Left cardiac atrium (tissue), 4 donors: ENCODE measurements at regions not wholly inside any gene's neighbourhood (a gene's known extent, or its start where the extent isn't known, plus 50 kb on each side); places are given as distances from the start of the nearest gene placed in this dataset.
"Not testable (repeated sequence)": the region's sequence is repeated elsewhere in the genome, so short reads cannot be mapped to it uniquely, and the experiment has no call there.

ENCODE experiments used
- ATAC-seq, 2 donors: fragments of 200-7000 bp; cut with Tn5 transposase; one replicate each; pipeline ENCODE4 v1.9.1; 2020; ENCODE audit warnings: mild to moderate bottlenecking in 2 of 2, moderate library complexity in 2 of 2
- DNase-seq: peaks from one replicate; pipeline ENCODE4 v3.0.0-alpha.2; 2020
- intact Hi-C, 2 donors: fragments of 100-400 bp; cut with DNase I; formaldehyde crosslinking; loops; one replicate each; pipeline versions ENCODE4 v1.14.1 to v1.15.1; 2022 to 2023
- donor health status: DM: no; HTN: yes; CAD: no.
- donor health status: DM: no; HTN: yes; CAD: no; lungs with severe emphysema.
- donor health status: DM: yes; HTN: yes; CAD: no.
- donor health status: Dilated cardiomyopathy.

DNA sequence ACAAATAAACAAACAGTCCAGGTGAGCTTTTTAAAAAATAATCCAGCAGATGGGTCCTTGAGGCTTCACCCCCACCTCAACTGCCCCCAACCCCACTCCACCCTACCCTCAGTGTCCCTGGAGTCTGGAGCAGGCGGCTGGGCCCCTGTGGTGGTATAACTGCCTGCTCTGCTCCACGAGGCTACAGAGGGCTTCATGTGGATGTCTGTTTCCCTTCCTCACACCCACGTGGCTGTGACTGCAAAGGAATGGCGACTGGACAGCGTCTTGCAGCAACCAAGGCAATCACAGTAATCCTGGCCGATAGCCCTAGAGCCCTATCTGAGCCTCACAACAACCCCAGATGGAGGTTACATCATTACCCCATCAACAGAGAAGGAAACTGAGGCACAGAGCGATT lies 76.5 kb downstream of the SLC2A10 start:
- intact Hi-C loops = no loop called here
- ATAC-seq = no peak
- no peak for DNase-seq

DNA sequence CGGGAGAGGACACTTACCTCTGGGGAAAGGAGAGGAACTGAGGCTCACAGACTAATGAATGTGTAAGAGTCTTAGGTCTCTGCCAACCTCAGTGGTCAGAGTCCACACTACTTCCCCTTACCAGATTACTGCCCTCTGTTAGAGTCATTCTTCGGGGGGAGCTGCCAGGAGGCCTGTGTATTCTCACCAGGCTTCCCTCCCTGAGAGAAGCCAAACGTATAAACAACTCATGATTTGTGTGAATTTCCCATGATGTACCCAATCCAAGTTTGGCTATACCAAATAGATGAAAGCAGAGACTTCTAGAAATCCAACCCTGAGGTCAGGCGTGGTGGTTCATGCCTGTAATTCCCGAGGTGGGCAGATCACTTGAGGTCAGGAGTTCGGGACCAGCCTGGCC lies 77.1 kb downstream of the SLC2A10 start:
- DNase-seq (no peak), ATAC-seq (no peak)
- intact Hi-C loops = no loop called here

DNA sequence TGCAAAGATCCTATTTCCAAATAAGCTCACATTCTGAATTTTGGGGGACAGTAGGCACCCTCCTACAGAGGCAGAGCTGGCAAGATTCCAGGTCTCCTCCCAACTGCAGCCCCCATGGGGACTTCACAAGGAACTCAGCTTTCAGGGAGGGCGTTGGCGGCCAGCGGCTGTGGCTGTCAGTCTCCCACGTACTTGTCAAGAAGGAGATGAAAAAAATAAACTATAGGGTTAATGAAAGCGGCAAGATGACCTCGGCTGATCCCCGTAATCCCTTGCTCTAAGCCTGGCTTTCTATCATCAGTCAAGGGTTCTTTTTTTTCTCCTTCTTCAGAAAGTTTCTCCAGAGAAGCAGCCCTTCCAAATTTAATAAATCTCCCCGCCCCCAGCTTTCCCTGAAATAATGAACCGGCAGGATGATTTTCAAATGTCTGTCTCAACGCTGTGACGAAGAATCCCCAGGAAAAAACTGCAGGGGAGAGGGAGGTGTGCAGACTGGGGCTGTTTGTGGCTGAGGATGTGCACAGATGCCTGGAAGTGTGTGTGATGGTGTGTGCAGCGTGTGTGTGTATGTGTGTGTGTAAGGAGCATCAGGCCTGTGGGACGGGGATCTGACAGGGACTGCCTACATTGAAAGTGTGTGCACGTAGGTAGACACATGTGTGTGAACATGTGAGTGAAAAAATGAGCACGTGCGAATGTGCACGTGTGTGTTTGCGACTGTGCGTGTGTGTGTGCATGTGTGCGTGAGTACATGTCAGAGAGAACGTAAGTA lies 78.7 kb downstream of the SLC2A10 start:
- ATAC-seq = no peak

DNA sequence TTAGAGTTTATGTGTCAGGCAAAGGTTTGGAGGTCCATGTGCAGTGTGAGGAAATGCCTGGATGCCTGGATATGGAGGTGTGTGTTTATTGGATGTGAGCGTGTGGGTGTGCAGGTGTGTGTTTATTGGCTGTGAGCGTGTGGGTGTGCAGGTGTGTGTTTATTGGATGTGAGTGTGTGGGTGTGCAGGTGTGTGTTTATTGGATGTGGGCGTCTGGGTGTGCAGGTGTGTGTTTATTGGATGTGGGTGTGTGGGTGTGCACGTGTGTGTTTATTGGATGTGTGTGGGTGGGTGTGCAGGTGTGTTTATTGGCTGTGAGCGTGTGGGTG lies 79.3 kb downstream of the SLC2A10 start:
- not testable (repeated sequence) for DNase-seq

More for the DNA sequence above, 78.7 kb downstream of the SLC2A10 start:
- intact Hi-C loops = no loop called here
- no peak for DNase-seq

DNA sequence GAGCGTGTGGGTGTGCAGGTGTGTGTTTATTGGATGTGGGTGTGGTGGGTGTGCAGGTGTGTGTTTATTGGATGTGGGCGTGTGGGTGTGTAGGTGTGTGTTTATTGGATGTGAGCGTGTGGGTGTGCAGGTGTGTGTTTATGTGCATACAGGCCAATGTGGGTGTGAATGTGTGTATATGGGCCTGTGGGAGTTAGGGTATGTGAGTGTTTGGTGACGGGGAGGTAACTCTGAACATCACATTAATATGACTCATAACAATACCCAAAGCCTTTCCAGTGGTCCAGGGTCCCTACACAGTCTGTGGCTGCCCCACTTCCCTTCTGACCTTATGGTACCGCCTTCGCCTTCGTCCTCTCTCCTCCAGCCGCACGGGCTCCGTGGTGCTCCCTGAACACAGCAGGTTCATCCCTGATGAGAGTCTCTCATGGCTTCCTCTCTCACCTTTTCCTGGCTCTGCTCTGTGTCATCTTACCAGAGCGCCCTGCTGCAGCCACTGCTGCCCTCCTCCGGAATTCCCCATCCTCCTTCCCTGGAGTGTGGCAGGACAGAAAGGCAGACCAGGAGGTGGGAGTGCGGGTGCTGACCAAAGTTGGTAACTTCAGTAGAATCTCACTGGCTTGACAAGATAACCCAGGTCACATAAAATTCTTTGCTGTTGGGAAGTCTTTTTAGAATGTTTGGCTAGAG lies 80.0 kb downstream of the SLC2A10 start:
- DNase-seq (no peak), ATAC-seq (no peak)
- intact Hi-C loops = no loop called here

More for the DNA sequence above, 79.3 kb downstream of the SLC2A10 start:
- ATAC-seq, intact Hi-C loops: not testable (repeated sequence)

DNA sequence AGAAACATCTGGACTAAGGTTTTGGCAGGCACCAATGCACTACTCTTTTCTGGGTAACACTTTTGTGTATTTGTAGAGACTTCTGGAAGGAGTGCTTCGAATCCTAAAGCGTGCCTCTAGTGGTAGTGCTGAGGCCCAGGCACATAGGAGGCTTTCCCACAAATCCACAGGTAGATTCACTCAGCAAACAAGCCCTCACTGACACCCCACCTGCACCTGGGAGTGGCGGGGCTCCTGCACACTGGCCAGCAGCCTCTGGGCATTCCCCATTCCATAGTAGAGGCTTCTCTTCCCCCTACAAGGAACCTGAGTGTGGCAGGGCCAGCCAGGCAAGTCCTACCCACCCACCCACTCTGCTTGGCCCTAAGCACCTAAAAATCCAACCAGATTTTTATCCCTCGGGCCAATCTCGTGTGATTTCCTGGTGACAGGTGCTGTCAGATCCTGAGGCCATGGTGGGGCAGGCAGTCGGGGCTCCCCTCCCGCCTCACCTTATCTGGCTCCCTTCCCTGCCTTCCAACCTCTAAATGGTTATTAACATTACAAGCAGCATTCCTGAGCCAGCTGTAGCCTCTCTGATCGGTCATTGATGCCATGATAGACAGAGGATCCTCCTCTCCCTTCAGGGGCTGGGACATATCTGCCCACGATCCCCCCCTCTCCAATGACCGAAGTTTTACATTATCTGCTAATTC lies 82.4 kb downstream of the SLC2A10 start:
- intact Hi-C loops = no loop called here
- ATAC-seq (no peak), DNase-seq (no peak)

DNA sequence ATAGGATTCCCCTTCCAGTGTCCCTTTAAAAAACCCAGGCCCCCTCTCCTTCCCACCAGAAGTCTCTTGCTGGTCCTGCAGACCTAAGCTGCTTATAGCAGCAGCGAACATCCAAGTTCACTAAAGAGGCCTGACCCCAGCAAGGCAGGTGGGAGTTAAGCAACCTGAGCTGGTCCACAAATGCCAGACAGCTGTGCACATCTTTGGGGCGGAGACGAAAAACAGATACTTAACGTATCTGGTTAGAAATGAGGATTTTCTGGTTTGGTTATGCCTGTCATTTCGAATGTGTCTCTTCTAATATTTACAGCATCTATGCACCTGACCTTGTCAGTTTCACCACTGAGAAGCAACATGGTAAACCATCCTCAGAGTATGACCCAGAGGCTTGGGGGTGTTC lies 87.8 kb downstream of the SLC2A10 start:
- DNase-seq = no peak
- ATAC-seq = no peak
- intact Hi-C loops = no loop called here

DNA sequence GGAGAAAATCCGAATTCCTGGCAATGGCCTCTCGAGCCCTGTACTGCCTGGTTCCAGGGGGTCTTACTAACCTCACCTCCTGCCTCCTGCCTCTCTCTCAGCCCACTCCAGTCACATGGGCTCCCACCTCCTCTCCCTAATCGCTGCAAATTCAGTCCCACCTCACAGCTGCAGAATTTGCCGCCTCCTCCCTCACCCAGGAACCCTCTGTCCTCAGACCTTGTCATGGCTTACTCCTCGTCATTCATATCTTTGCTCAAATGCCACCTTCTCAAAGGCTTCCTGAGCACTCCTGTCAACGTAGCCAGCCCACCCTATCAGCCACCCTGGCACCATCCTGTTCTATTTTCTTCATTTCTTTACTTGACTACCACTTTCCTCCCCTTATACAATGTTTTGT lies 89.0 kb downstream of the SLC2A10 start:
- intact Hi-C loops = no loop called here
- ATAC-seq (no peak), DNase-seq (no peak)

DNA sequence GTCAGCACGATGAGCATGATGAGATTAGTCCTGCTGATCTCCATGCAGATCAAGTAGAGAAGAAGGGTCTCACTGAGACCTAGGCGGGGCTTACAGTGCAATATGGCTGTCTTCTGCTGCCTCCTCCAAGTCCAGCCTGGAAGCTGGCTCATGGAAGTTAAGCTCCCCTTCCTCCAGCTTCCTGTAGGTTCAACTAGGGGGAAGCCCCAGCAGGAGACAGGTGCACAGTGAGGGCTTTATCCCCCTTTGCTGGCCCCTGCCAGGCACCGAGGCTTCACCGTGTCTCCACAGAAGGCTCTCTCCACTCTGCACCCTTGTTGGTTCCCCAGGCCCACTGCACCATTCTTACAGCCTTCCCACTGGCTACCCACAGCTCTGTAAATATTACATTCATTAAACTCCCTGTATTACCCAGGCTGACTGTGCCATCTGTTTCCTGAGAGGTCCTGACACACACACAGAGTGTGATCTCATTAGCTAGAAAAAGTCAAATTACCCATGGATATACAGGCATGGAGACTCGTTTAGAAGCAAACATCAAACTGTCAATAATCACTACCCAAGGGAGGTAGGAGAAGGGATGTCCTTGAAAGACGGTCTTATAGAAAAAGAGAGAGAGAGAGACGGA lies 90.4 kb downstream of the SLC2A10 start:
- intact Hi-C loops = no loop called here

DNA sequence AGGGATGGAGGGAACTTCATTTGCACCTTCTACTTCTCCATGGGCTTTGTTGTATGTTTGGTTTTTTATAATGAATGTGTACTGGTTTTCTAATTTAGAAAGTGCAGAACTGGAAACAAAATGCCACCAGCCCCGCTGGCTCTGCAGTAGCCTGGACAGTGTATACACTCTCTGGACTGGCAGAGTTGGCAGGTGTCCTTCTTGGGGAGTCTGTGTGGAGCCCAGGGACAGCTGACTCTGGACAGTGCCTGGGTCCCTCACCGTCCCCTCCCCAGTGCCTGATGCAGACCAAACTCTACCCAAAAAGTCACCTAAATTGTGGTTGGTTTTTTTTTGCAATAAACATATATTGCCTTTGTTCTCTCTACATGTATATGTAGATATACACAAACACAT lies 91.0 kb downstream of the SLC2A10 start:
- no peak for DNase-seq
- no peak for ATAC-seq
- intact Hi-C loops = no loop called here

More for the DNA sequence above, 90.4 kb downstream of the SLC2A10 start:
- no peak for DNase-seq
- no peak for ATAC-seq

DNA sequence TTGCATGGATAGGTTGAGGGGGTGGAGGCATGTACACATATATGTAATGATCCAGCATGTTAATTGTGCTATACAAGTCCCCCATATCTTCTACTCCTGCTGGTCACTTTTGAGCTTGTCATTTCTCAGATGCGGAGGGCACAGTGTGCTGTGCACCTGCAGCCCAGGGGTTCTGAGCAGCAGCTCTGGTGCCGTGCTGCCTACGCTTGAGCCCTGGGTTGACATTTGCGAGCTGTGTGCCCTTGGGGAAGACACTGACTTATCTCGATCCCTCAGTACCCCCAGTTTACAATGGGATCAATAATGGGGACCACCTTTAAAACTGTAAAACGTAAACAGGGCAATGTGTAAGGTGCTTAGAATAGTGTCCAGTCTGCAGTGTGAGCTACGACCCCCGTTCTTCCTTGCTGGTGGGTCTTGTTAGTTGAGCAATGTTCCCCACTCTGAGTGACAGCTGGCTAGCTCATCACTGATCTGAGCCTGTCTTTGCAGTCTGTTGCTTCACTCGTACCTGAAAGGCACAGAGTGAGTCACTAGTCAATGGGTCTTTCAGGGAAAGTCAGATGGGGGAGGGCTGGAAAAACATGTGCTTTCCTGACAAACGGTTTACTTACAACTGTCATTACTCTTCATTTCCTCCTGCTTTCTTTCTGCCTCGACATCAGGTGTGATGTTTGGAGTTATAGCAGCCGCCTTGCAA lies 91.7 kb downstream of the SLC2A10 start:
- DNase-seq (no peak), ATAC-seq (no peak)
- intact Hi-C loops = no loop called here

DNA sequence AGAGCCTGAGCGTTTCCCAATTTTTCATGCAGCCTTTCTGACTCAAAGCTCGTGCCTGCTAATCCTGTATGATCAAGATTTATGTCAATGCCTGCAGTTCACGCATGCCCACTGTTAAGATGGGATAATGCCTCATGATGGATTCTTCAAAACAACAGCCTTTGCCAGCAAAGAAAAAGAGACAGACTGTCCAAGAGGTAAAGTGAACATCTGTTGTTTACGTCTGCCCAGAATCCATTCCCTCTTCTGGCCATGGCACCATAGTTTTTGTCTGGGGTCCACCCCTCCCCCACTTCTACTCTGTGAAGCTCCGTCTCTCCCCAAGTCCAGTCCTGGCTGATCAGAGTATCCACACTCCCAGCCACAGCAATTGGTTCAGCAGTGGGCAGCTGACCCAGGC lies 91.9 kb upstream of the EYA2 start:
- no peak for DNase-seq

DNA sequence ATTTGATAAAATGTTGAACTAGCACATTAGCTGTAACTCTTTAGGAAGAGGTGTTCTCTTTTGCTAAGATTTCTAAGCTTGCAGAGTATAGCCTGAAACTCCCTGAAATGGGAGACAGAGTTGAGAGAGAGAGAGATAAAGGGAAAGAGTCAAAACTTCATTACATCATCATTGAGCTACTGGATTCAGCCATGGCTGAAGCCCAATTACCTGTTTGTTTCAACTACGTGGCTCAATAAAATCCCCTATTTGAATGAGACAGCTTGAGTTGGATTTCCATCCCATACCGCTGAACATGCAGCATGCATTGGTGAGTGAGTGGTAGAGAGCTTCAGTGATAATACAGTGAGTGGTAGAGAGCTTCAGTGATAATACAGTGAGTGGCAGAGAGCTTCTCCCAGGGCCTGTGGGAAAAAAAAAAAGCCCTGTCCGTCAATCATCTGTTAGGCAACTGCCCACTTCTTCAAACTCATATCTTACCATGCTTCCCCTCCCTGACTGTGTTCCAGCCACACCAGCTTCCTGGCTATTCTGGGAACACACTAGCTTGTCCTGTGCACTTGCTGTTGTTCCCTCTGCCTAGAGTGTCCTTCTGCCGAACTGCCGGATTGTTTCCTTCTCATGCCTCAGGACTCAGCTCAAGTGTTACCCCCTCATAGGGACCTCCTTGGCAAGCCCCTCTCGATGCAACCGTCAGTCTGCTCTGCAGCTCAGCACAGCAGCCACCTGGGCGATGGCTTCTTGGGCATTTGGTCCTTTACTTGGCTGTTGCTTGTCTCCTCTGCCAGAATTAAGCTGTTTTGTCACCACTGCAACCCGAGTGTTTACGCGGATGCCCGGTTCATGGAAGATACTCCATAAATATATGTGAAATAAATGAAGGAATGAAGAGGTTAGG lies 91.3 kb upstream of the EYA2 start:
- DNase-seq = no peak
- intact Hi-C loops = no loop called here
- peak; percentile 19 to 47 for ATAC-seq

More for the DNA sequence above, 91.9 kb upstream of the EYA2 start:
- intact Hi-C loops = no loop called here
- no peak for ATAC-seq

DNA sequence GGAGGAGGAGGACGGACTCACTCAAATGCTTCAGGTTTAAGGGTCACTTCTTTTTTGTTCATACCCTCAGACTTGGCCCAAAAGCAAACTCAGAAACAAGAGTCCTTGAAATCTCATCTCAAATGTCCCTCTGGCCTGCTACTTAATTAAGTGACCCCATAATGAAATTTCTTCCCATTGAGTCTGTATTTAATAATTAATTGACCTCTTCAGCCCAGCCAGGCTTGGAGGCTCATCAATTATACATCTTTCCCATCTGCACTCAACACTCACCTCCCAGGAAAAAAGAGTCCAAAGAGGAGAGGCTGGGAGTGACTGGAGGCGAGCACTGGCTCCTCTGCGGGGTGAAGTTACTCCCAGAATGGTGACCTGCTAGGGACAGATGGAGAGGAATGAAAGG lies 90.5 kb upstream of the EYA2 start:
- ATAC-seq = no peak
- intact Hi-C loops = no loop called here
- DNase-seq = no peak

DNA sequence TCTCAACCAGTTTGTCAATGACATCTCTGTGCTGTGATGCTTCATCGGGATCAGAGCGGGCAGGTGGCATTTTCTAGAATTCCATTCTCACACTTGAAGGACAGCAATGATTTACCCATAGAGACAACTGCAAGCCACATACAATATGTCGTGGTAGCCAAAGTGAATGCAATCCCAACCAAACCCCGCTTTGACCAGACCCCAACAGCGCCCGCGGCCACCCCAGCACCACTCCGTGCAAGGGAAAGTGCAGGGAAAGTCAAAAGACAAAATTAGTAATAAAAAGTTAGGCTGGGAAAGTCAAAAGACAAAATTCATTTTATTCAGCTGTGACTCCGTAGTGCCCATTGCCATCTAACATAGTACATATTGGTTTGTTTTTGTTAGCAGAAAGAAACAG lies 88.8 kb upstream of the EYA2 start:
- ATAC-seq = no peak
- intact Hi-C loops = no loop called here
- no peak for DNase-seq

DNA sequence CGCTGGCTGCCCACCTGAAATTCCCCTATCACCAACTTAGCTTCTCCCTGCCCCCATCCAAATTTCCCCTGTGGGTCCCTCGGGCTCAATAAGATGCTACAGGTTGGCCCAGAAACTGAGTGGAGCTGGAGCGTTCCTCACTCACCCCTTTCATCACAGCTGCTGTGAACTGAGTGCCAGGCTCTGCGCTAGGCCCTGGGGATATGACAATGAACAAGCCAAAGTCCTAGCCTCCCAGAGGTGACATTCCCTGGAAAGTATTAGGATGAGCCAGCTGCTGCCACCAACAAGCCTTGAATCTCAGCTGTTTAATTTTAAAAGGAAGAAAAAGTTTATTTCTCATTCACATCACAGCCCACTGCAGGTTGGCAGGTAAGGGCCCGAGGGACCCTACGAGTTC lies 86.6 kb upstream of the EYA2 start:
- DNase-seq = no peak
- ATAC-seq = no peak
- intact Hi-C loops = no loop called here

DNA sequence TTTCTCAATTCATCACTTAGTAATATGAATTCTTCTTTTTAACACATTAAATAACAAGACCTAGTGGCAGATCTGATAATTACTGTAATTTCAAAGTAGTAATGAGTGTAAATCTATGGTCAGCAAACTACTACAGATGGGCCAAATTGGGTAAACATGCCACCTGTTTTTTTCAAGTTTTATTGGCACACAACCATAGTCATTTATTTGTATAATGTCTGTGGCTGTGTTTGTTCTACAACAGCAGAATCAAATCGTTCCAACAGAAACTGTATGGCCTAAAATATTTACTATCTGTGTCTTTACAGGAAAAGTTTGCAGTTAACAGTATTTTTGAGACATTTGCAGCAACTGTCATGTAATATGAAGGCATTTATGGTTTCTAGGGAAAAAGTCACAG lies 86.1 kb upstream of the EYA2 start:
- DNase-seq (no peak), ATAC-seq (no peak)
- intact Hi-C loops = no loop called here

DNA sequence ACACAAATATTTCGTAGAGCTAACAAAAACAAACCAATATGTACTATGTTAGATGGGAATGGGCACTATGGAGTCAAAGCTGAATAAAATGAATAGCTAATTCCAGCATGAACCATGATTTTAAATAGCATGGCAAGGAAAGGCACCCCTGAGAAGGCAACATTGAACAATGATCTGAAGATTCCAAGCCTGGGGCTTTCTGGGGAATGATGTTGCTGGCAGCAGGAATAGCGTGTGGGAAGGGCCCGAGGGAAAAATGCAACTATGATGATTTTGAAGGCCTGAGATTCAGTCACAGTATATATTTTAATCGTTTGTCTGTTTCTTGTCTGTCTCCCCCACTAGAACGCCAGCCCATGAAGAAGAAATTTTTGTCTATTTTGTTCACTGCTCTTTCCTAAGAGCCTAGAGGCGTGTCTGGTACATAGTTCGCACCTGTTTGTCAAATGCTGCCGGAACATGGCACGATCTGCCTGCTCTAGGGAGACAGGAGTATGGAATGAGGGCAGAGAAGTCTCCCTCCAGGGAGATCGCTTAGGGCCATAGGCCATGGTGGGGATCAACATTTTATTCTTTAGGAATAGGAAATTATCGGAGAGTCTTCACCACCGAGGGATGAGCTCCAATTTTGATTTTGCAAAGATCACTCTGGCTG lies 84.8 kb upstream of the EYA2 start:
- ATAC-seq = no peak
- DNase-seq = no peak
- intact Hi-C loops = no loop called here
